ENCODE measurements at regions not wholly inside any gene's neighbourhood (a gene's known extent, or its start where the extent isn't known, plus 50 kb on each side); places are given as distances from the start of the nearest gene placed in this dataset.

DNA sequence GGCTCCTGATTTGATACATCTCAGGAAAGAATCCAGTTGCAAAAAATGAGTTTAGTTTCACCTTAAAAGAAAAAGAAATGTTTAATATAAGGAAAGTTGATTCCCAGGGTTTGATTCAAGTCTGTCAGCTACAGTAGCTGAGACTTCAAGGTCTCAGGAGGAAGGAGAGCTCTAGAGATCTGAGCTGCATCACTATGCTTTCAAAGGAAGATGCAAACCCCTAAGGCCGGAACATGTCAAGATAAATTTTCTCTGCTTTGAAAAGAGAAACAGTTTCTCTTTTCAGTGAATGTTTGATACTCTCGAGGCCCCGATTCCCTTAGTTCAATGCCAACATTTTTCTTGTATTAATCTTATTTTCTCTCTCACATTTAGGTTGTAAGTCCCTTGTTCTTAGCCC lies 128.6 kb downstream of the RGPD3 start:
- Histone ChIP-seq H3K36me3 (ENCODE audit: control insufficient read depth, insufficient read depth, low read length) (no peaks in the 10 kb centered on the region), H3K27ac (ENCODE audit: low read length) (no peak overlapping the region), H3K4me1 (ENCODE audit: control insufficient read depth, insufficient read depth, low read length) (no peaks in the 10 kb centered on the region), H3K9me3 (ENCODE audit: control insufficient read depth, insufficient read depth, low read depth, low read length) (no peaks in the 10 kb centered on the region), H3K4me3 (ENCODE audit: low read depth in 2 of 2, low read length in 2 of 2) (no peak overlapping the region), H3K27me3 (ENCODE audit: control insufficient read depth, insufficient read depth, low read length) (no peaks in the 10 kb centered on the region)
- DNase-seq (ENCODE audit: low read depth, low spot score) (no peak), ATAC-seq (no peak)
- TF ChIP-seq, protein P1, sequence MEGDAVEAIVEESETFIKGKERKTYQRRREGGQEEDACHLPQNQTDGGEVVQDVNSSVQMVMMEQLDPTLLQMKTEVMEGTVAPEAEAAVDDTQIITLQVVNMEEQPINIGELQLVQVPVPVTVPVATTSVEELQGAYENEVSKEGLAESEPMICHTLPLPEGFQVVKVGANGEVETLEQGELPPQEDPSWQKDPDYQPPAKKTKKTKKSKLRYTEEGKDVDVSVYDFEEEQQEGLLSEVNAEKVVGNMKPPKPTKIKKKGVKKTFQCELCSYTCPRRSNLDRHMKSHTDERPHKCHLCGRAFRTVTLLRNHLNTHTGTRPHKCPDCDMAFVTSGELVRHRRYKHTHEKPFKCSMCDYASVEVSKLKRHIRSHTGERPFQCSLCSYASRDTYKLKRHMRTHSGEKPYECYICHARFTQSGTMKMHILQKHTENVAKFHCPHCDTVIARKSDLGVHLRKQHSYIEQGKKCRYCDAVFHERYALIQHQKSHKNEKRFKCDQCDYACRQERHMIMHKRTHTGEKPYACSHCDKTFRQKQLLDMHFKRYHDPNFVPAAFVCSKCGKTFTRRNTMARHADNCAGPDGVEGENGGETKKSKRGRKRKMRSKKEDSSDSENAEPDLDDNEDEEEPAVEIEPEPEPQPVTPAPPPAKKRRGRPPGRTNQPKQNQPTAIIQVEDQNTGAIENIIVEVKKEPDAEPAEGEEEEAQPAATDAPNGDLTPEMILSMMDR (IDR thresholded peaks at IDR 0.05) = no peak
- TF ChIP-seq SIN3A (IDR thresholded peaks at IDR 0.05; ENCODE audit: borderline replicate concordance, insufficient read depth, low read depth, low read length) (no peak), TCF7L2 (IDR thresholded peaks at IDR 0.05; ENCODE audit: low read depth, low read length) (no peak), POLR2AphosphoS5 (IDR thresholded peaks at IDR 0.05; ENCODE audit: low read depth, low read length) (no peak)
- TF ChIP-seq, protein P2, sequence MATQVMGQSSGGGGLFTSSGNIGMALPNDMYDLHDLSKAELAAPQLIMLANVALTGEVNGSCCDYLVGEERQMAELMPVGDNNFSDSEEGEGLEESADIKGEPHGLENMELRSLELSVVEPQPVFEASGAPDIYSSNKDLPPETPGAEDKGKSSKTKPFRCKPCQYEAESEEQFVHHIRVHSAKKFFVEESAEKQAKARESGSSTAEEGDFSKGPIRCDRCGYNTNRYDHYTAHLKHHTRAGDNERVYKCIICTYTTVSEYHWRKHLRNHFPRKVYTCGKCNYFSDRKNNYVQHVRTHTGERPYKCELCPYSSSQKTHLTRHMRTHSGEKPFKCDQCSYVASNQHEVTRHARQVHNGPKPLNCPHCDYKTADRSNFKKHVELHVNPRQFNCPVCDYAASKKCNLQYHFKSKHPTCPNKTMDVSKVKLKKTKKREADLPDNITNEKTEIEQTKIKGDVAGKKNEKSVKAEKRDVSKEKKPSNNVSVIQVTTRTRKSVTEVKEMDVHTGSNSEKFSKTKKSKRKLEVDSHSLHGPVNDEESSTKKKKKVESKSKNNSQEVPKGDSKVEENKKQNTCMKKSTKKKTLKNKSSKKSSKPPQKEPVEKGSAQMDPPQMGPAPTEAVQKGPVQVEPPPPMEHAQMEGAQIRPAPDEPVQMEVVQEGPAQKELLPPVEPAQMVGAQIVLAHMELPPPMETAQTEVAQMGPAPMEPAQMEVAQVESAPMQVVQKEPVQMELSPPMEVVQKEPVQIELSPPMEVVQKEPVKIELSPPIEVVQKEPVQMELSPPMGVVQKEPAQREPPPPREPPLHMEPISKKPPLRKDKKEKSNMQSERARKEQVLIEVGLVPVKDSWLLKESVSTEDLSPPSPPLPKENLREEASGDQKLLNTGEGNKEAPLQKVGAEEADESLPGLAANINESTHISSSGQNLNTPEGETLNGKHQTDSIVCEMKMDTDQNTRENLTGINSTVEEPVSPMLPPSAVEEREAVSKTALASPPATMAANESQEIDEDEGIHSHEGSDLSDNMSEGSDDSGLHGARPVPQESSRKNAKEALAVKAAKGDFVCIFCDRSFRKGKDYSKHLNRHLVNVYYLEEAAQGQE (IDR thresholded peaks at IDR 0.05; ENCODE audit: insufficient read depth in 1 of 2, low read depth in 2 of 2, low read length in 1 of 2) = no peak
- no TSS peak for BruUV-seq (replicated peaks)
- intact Hi-C loops (cut with micrococcal nuclease; ENCODE audit: unreplicated experiment) = no loop called here
- in situ Hi-C loops (cut with HindIII; ENCODE audit: low pct_unique_long_range_greater_than_20kb, low sequenced_read_pairs) = no loop called here
- ChIA-PET POLR2A (no interaction called here), CTCF (no interaction called here)

GRCh38 chr2:106339132-106339531 lies 129.1 kb downstream of the RGPD3 start:
- no peak for ATAC-seq
- BruUV-seq (replicated peaks) = no TSS peak
- Histone ChIP-seq H3K4me3 (ENCODE audit: low read depth in 2 of 2, low read length in 2 of 2) (no peak overlapping the region), H3K4me1 (ENCODE audit: control insufficient read depth, insufficient read depth, low read length) (no peaks in the 10 kb centered on the region), H3K9me3 (ENCODE audit: control insufficient read depth, insufficient read depth, low read depth, low read length) (no peaks in the 10 kb centered on the region), H3K36me3 (ENCODE audit: control insufficient read depth, insufficient read depth, low read length) (no peaks in the 10 kb centered on the region), H3K27me3 (ENCODE audit: control insufficient read depth, insufficient read depth, low read length) (no peaks in the 10 kb centered on the region), H3K27ac (ENCODE audit: low read length) (no peak overlapping the region)
- intact Hi-C loops (cut with micrococcal nuclease; ENCODE audit: unreplicated experiment) (no loop called here), in situ Hi-C loops (cut with HindIII; ENCODE audit: low pct_unique_long_range_greater_than_20kb, low sequenced_read_pairs) (no loop called here)
- POLR2A ChIA-PET = no interaction called here
- CTCF ChIA-PET = no interaction called here
- no peak for DNase-seq (ENCODE audit: low read depth, low spot score)
- TF ChIP-seq POLR2AphosphoS5 (IDR thresholded peaks at IDR 0.05; ENCODE audit: low read depth, low read length) (no peak), TCF7L2 (IDR thresholded peaks at IDR 0.05; ENCODE audit: low read depth, low read length) (no peak), SIN3A (IDR thresholded peaks at IDR 0.05; ENCODE audit: borderline replicate concordance, insufficient read depth, low read depth, low read length) (no peak)
- TF ChIP-seq, protein P2 (IDR thresholded peaks at IDR 0.05; ENCODE audit: insufficient read depth in 1 of 2, low read depth in 2 of 2, low read length in 1 of 2) = no peak
- TF ChIP-seq, protein P1 (IDR thresholded peaks at IDR 0.05) = no peak

Data from Panc1 (cell line).